Fibroblast of skin of left quadriceps (primary cell): ENCODE measurements at regions not wholly inside any gene's neighbourhood (a gene's known extent, or its start where the extent isn't known, plus 50 kb on each side); places are given as distances from the start of the nearest gene placed in this dataset.

Experiments
- DNase-seq, 2 experiments: peaks; one replicate each; pipeline ENCODE4 v3.0.0-alpha.2; 2013; ENCODE audit warnings: low read depth in 2 of 2

DNA sequence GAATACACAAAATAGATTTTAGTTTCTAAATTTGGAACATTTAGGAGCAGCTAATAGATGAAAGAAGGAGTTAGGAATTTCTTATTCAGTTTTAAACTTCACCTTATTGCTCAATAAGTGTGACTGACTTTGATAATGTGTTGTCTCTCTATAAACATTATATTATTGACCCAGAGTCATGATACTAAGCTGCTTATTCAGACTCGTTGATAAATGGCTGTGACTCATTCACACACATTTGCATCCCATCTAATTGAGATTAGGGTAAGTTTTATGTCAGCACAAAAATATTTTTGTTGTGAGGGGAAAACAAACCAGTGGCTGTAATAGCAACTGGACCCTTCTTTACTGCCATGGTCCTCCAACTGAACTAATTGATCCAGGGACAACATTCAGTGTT is 137.6 kb downstream of the GOLIM4 start:
- DNase-seq = no peak

DNA sequence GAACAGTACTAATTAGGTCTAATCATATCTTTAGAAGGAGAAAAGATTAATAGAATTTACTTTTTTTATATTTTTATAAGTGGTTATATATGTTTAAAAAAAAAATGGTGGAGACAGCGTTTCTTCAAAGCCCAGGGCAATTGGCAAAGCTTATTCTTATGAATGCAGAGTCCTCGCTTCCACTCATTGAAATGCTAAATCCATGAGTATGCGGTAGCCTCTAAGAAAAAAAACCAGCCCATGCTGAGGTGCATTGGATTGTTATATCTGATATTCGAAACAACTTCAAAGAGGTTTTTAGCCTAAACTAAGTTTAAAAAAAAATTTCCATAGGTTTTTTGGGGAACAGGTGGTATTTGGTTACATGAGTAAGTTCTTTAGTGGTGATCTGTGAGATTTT is 142.8 kb downstream of the GOLIM4 start:
- no peak for DNase-seq

DNA sequence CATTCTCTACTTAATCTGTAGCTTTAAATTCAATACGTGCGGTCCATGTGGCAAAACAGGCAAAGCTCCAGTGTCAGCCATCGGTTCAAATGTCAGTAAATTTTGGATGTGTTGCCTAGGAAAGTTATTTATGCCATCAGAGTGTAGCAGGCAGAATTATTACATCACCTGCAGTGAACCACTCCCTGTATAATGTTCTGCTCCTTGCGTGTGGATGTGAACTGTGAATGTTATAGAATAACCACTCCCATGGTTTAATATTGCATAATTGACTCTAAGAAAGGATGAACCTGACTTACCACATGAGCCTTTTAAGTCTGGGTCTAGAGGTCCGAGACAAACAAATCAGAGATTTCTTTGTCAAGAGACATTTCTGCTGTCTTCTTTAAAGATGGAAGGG is 145.5 kb downstream of the GOLIM4 start:
- DNase-seq = no peak

DNA sequence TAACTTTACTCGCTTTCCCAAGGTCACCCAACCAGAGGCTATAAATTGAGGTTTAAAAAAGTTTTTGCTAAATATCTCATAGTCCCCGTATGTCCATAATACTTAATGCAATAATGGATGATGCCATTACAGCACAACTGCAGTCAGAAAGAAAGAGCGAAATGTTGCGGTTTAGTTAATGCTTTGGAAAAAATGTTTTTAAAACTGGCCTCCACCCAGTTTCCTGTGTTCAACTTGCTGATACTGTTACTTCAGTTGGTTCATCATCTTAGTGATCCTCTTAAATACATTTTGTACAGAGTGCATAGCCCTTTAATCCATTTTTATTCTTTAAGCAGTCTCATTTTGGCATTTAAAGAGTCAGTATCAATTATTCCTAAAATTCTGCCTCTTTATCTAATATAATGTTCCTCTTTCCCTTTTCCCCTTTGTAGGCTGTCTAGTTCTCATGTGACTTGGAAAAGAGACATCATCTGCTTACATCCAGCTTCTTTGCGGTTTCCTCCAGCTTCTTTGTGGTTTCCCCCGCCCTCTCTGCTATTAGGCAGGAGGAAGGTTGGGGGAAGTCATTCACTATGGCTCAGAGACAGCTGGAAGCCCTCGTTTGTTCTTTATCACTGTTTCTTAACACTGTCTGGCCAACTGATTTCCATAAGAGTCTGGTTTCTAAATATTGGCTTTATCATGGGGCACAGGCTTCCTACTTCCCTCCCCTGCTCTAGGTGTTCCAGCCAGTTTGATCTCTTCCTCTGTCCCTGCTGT is 154.3 kb downstream of the GOLIM4 start:
- DNase-seq = peak; percentile 83 to 88

DNA sequence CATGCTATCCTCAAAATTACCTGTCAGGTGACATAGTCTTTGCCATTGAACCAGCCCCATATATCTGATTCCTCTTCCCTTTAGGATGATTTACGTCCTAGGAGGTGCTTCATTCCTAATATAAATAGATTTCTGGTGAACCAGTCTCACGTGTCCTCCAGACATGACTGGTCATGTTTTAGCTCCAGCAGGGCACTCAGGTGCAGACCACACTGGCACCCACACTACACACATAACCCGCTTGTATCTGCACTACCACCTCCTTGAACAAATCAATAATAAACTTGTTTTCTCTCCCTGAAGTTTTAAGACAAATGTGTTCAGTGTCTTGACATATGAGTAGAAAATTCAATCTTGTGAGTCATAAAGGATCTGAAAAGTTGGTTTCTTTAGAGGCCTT is 155.5 kb downstream of the GOLIM4 start:
- DNase-seq = no peak

DNA sequence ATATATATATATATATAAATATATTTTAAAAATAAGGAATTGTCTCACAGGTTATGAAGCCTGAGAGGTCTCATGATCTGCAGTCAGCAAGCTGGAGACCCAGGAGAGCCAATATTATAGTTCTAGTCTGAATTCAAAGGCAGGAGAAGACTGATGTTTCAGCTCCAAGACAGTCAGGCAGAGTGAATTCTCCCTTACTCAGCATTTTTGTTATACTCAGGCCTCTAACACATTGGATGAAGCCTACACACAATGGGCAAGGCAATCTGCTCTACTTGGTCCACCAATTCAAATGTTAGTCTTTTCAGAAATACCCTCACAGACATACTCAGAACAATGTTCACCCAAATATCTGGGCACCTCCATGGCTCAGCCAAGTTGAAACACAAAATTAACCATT is 157.2 kb downstream of the GOLIM4 start:
- no peak for DNase-seq

DNA sequence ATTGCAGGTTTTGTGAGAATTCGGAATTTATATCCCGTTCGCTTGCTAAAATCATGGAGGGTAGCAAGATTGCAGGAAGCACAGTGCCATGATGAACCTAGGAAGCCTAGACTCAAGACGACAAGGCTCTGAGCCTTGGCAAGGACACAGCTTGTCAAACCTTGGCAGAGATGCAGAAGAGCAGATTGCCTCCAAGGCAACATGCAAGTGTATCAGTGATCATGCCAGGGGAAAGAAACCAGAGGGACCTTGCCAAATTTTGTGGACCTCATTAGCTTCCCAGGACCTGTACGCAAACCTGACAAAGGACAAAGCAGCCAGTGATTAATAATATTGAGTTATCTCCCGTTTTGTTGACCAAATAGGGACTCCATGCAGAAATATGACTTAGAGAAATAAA is 159.7 kb downstream of the GOLIM4 start:
- DNase-seq = no peak

DNA sequence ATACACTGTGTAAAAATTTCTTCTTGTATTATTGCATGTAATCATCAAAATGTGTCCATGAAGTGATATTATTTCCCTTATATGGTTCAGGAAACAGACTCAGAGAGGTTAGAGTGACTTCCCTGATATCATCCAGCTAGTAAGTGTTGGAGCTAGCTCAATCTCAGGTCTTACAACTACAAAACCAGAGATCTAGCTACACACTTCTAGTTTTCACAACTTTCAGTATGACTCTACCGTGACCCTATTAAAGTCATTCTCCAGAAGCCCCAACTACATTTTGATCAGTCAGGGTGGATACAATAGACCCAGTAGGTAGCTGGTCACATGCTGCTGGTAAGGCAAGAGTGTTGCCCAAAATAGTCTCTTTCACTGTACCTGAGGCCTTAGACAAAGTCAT is 165.3 kb downstream of the GOLIM4 start:
- DNase-seq = no peak

DNA sequence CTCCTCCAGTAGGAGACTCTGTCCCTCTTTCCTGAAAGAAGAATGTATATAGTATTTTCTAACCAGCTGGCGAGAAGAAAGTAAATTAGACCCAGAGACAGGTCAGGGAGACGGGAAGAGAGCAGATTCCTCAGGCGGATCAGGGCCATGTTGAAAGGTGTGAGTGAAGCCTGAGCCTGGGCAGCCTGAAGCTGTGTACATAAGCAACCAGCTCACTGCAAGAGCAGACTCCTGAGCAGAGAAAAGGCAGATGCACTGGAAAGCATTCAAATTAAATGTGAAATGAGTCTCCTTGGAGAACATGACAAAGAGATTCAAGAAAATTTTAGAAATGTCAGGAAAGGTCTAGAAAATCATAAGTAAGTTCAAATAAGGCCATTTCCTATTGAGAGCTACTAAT is 165.8 kb downstream of the GOLIM4 start:
- no peak for DNase-seq

DNA sequence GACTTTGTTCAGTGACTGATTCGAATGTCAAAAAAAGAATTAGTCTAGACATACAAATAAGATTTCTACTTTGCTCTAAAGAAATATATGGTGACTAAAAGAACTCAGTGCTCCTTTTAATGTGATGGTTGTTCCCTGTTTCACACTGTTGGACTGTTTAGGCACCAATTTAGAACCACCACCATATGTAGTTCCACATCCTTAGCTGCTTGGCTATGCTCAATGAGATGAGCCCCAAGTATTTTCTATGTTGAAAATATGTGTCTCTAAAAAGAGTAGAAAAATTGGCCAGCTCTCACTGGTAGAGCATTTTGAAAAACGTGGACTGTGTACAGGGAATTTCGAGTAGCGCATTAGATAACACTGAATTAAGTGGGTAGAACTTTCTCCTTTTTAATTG is 167.3 kb downstream of the GOLIM4 start:
- no peak for DNase-seq

DNA sequence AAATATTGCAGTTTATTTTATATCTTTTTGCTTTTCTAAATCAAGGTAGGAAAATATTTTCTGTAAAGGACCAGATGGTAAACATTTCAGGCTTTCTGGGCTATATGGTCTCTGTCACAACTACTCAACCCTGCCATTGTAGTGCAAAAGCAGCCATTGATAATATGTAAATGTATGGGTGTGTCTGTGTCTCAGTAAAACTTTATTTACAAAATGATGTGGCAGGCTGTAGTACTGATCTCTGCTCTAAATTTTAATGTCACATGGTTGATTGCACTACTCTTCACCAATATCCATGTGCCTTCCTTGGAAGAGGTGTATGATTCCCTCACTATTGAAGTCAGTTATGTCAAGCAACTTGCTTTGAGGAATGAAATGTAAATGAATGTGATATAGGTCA is 175.0 kb downstream of the GOLIM4 start:
- DNase-seq = no peak

DNA sequence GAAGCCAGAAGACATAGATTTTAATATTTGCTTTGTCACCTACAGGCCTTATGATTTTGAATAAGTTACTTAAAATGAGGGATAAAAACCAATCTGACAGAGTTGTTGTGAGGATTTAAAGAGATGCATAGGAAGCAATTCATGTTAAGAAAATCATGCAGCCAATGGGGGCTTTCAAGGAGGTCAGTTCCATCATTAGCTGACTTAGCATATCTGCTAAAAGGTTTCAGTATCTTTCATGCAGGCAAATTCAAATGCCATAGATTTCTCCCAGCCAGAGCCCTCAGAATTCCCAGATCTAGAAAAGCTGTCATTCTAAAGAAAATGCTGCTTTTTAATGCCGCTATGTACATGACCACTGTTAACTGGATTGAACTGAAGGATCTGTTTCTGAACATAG is 176.1 kb downstream of the GOLIM4 start:
- no peak for DNase-seq

DNA sequence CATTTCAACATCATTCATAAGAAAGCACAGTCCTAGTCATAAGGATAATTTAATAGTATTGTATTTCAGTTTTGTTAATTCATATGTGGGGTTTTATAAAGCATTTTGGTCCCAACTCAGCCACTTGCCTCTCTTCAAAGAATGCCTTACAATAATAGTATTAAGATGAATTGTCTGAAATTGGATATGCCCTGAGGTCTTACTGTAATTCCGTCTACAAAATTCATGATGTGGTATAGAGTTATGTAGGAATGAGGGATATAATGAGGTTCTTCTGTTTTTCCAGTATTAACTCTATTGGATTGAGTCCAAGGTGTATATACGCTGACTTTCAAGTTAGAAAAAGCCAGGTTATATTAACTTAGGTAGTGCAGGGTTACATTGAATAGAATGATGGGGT is 177.0 kb downstream of the GOLIM4 start:
- DNase-seq = no peak

DNA sequence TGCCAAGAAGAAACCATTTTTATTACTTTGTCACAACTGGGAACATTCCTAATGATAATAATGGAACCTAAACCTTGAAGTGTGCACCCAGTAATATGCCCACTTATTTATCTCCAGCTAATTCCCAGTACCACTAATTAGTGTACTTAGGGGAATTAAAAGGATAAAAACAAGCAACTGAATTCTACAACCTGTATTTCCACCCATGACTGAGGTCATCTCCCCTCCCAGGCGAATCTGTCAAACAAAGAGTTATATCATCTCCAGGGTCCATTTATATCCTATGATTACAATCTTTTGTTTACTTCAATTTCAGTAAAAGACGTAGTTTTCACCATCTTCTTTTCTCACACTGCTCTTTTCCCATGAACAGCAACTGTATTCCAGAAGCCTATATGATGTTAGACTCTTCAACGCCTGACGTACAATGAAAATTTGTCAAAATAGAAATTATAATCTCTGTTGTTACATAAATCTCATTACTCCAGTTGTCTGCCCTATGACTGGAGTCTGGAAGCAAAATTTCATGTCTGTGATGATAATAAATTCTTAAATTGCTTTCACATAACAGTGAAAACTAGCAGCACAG is 177.6 kb downstream of the GOLIM4 start:
- DNase-seq = no peak

DNA sequence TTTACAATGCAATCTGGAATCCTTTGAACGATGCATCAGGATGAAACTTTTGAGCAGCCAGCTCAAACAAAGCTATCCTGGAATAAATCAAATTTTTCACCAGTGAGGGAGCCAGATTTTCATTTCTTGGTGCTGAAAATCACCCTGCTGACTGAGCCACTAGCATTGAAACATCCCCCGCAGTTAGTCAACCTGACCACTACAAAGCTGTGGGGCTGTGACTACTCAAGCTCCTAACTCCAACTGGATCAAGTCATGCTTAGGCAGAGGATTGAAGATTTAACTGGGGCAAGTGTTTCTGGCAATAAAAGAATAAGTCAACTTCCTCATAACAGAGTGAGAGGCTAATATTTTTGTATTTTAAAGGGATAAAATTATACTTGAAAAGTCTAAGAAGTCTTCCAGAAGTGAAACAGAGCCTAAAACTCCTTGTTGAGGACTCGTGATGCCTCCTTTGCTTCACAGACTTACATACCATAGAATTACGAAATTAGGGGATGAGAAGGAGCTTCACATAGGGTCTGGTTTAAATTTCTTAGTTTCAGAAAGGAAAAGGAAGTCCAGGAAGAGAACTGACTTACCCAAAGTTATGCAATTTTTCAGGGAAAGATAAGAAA is 177.8 kb downstream of the SERPINI1 start:
- no peak for DNase-seq

DNA sequence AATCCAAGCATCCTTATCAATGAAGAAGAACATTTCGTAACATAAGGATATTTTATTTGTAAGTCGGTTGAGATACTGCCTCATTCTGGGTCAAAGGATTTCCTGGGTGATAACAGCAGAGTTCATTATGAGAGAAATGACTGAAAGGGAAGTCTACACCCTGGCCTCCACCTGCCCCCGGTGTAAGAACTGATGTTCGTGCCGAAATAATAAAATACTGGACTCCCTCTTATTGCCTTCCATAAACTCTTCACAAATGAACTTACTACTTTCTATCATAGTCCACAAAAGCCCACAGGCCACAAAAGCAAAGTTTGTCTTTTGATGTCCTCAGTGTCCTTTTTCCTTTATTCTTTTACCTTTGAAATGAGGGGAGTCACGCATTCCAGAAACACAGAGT is 174.4 kb downstream of the SERPINI1 start:
- no peak for DNase-seq

DNA sequence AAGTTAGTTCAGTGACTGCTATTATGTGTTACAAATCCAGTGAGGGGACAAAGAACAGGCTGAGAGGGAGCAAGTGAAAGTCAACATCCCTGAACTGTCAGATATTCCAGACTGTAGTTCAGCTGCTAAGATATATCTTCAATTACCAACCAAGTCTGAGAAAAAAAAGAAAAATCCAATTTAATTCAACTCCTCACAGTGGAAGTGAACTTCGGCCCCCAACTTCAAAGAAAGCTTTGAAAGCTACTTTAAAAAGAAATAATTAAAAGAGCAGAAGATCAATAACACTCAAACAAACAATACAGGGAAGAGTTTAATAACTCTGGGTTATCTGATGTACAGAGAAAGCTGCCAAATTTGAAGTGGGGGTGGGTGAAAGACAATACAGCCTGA is 174.0 kb downstream of the SERPINI1 start:
- DNase-seq = no peak

DNA sequence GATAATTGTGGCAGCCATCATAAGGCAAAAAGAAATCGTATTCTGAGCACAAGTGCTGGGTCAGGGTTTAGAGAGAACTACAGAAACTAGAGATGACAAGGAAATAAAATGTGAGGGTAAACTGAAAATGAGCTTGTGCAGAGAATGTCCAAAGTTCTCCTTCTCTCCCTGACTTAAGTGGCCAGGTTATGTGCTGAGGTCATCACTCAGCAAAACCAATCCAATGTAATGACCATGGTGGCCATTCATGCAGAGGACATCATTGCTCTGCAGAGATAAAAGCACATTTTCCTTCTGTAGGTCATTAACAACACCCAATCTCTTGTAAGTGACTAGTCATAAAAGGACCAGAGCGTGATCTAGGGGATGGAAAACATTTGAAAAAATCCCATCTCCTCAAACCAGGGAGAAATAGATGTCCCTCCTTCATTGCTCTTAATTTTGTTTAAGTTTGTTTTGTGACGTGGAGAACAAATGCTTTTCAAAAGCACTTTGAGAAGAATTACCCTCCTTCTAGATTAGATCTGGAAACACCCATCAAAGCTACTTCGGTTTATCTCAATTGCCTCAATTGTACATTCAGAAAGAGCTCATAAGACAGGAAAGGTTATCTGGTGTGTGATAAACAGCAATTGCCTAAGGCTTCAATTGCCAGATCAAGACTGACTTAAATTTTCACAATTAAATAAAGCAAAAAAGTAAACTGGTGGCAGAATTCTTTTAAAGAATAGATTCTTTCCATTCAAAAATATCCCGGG is 173.4 kb downstream of the SERPINI1 start:
- DNase-seq = no peak

DNA sequence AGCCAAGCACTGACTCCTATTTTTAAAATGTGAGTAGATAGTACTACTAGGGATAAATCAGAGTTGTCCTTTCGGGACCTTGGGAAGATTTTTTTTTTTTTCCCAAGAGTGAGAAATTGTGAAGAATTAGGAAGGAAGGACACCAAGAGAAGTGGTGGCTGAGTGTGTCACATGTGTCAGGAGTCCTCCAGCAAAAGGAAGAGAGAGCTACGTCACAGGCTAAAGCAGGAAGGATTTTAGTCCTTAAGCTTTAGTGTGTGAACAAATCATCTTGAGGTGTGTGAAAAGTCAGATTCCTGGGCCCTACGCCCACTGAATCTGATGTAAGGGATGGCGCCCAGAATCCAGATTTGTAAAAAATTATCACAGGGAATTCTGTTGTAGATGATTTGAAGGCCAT is 172.7 kb downstream of the SERPINI1 start:
- DNase-seq = no peak

DNA sequence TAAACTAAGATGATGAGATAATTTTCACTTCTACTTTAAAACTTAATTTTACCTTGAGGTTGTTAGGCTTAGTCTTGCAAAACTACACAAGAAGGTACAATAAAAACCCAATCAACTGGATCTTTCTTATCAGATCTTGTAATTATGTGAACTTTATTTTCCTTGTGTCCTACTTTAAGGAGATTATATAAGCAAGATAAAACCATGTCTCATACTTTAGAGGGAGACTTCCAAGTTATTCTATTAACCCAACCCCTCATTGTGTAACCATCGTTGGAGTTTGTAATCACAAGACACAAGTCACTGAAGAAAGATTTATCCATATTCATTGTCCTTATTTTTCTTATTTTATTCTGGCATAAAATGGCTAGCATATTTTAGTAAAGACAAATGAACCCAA is 165.6 kb downstream of the SERPINI1 start:
- no peak for DNase-seq

DNA sequence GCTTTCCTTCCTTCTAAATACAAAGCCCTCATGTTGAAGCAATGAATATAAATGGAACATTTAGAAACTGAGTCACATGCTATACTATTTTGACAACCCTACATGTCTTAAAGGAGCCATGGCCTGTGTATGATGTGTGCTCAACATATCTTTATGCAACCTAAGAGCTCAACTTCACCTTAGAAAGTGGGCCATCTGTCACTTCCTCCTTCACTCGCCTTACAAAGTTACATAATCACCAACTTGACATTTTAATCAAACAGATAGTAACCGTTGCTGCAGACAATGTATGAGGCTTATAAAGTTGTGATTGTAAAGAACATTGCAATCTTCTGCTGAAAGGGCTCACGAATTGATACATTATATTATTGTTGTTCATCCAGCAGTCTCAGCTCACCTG is 163.6 kb downstream of the SERPINI1 start:
- DNase-seq = no peak

DNA sequence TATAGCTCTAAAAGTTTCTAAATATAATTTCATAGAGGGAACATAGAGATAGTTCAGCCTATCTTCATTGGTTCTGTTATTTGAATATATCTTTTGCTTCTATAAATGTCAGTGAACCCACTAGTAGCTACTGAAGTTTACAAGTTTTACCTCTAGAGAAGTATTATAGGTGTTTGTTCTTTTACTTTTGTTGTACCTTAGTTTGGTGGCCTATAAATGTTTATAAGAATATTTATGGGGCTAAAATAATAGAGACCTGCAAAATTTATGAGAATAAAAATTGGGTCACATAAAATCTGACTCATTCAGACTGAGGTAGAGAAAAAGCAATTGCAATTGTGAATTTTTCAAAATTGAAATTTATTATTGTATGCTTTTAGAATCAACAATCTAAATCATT is 162.6 kb downstream of the SERPINI1 start:
- DNase-seq = no peak

DNA sequence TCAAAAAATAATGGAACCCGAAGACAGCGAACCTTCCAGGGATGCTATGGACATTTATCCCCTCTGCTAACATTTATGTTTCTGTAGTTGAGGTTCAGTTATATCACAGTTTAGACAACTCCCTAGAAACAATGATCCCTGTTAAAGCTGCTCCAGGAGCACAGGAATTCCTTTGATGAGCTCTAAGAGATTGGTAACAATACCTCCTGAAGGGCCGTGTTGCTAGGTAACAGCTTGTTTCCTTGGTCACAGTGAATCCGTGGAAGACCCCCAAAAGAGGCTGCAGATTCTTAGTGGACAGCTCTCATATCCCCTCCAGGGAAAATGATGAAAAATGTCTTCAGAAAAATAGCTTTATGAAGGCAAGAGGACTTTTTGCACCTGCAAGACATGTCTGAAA is 160.2 kb downstream of the SERPINI1 start:
- no peak for DNase-seq
